NCI-H2227 (cell line): ENCODE measurements at regions not wholly inside any gene's neighbourhood (a gene's known extent, or its start where the extent isn't known, plus 50 kb on each side); places are given as distances from the start of the nearest gene placed in this dataset.
A peak's percentile ranks its signal among the peaks of the same experiment; 100 is the strongest.

Experiments used
- DNase-seq: peaks from one replicate; lab custom pipeline; 2025; ENCODE audit not compliant: unreplicated experiment; lab: John Stamatoyannopoulos, UW

GRCh38 chr6:145489583-145489982, 245.7 kb downstream of the EPM2A start:
- DNase-seq: no peak

GRCh38 chr6:145490068-145490467, 245.3 kb downstream of the EPM2A start:
- DNase-seq: no peak

GRCh38 chr6:145491126-145491525, 244.2 kb downstream of the EPM2A start:
- DNase-seq: no peak

- DNase-seq: no peak
Measured at GRCh38 chr6:145497006-145497405, 238.3 kb downstream of the EPM2A start.

- DNase-seq: no peak
Measured at GRCh38 chr6:145498425-145498824, 236.9 kb downstream of the EPM2A start.

GRCh38 chr6:145502416-145502815, 232.9 kb downstream of the EPM2A start:
- peak; percentile 75 for DNase-seq

GRCh38 chr6:145506136-145506535, 229.2 kb downstream of the EPM2A start:
- no peak for DNase-seq

GRCh38 chr6:145506565-145506964, 228.8 kb downstream of the EPM2A start:
- DNase-seq: no peak

- no peak for DNase-seq
Measured at GRCh38 chr6:145507239-145507638, 228.1 kb downstream of the EPM2A start.

GRCh38 chr6:145508107-145508506, 227.2 kb downstream of the EPM2A start:
- DNase-seq: no peak

- peak; percentile 37 for DNase-seq
Measured at GRCh38 chr6:145517492-145517891, 217.8 kb downstream of the EPM2A start.

- no peak for DNase-seq
Measured at GRCh38 chr6:145525038-145525437, 210.3 kb downstream of the EPM2A start.

- no peak for DNase-seq
Measured at GRCh38 chr6:145529582-145529981, 205.7 kb downstream of the EPM2A start.

- no peak for DNase-seq
Measured at GRCh38 chr6:145530454-145530853, 204.9 kb downstream of the EPM2A start.

- no peak for DNase-seq
Measured at GRCh38 chr6:145531032-145531431, 204.3 kb downstream of the EPM2A start.

GRCh38 chr6:145531822-145532221, 203.5 kb downstream of the EPM2A start:
- DNase-seq: no peak

- no peak for DNase-seq
Measured at GRCh38 chr6:145532361-145532760, 203.0 kb downstream of the EPM2A start.

GRCh38 chr6:145534989-145535388, 200.3 kb downstream of the EPM2A start:
- peak; percentile 3 for DNase-seq

- no peak for DNase-seq
Measured at GRCh38 chr6:145538989-145539388, 196.3 kb downstream of the EPM2A start.

GRCh38 chr6:145539831-145540230, 195.5 kb downstream of the EPM2A start:
- DNase-seq: no peak

GRCh38 chr6:145540741-145541140, 194.6 kb downstream of the EPM2A start:
- DNase-seq: no peak

GRCh38 chr6:145544041-145544440, 191.3 kb downstream of the EPM2A start:
- DNase-seq: no peak

GRCh38 chr6:145544514-145544913, 190.8 kb downstream of the EPM2A start:
- DNase-seq: no peak

- no peak for DNase-seq
Measured at GRCh38 chr6:145546265-145546664, 189.1 kb downstream of the EPM2A start.
